NCI-H774 (cell line): ENCODE measurements at regions not wholly inside any gene's neighbourhood (a gene's known extent, or its start where the extent isn't known, plus 50 kb on each side); places are given as distances from the start of the nearest gene placed in this dataset.

Experiments
- DNase-seq: peaks from one replicate; lab custom pipeline; 2025; lab: John Stamatoyannopoulos, UW

GRCh38 chr2:39537150-39537549, 100.1 kb upstream of the MAP4K3 start:
- DNase-seq, result no peak

DNA sequence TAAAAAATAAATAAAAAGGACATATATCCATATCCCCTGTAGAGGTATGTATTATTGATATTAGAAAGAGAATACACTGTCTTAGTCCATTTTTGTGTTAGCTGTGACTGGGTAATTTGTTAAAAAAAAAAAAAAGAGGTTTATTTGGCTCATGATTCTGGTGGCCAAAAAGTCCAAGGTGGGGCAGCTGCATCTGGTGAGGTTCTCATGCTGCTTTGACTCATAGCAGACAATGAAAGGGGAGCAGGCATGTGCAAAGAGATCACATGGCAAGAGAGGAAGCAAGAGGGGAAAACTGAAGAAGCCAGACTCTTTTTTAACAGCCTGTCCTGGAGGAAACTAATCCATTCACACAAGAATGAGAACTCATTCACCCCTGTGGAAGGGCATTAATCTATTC, 101.6 kb upstream of the MAP4K3 start:
- no peak for DNase-seq

DNA sequence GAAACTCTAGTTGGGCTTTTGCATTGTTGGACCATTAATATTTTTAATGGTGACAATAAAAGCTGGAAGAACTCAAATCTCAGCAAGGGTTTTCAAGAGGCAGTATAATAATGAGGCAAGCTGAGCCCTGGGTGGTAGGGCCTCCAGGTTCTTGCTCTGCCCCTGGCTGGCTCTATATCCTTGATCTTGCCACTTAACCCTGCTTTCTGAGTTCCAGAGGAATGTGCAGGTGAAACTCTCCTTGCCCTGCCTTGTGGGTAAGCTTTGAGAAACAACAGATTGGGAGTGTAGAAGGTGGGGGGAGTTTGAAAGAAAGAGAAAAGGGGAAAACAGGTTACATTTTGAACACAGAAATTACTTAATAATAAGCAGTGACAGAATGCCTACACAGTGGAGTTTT, 103.3 kb upstream of the MAP4K3 start:
- DNase-seq, result no peak

- no peak for DNase-seq
These were observed 104.2 kb upstream of the MAP4K3 start for GRCh38 chr2:39541011-39541930.

DNA sequence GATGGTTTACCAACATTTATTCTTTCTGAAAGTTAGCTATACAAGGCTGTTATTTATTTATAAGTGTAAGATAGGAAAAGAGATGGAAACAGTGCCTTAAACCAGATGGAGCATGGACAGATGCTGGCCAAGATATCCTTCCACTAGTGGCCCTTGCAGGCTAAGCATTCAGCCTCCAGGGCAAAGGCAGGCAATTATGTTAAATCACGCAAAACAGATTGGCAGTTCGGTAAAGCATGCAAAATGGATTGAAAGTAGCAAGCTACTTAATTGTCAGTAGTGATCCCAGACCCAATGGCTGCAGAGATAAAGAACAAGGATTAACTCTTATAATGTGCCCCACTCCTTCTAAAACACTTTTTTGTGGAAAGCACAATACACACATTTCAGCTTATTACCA, 105.4 kb upstream of the MAP4K3 start:
- DNase-seq, result no peak

DNA sequence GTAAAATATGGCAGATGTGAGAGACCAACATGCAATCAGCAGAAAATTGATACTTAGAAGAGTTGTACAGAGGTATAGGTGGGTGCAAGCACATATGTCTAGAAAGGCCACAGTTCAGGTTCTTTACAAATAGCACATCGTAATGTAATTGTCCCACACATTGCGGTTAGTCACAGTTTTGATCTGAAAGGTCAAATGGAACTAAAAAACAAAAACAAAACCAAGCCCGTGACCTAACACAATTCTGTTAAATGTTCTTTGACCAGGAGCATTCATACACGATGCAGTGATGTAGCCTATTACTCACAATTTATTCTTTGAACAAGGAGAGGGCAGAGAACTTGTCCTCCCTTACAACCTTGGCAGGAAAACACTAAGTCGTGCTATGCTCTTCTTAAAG, 108.9 kb upstream of the MAP4K3 start:
- DNase-seq, result no peak

GRCh38 chr2:39546409-39546808, 109.3 kb upstream of the MAP4K3 start:
- no peak for DNase-seq

DNA sequence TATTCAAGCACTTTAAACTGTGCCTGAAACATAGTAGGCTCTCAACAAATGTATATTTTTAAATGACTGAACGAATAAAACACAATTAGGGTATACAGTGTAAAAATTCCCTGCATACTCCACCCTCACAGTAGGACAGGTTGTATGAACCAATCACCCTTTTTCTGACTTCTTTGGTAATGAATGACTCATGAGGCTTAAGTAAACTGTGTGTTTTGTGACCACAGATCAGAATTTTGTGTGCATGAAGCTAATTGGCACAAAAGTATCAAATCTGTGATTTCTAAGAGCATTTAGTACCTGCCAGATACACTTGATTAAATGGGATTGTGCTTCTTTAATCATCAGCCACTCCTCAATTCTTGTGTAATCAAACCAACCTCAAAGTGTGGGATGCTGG, 109.9 kb upstream of the MAP4K3 start:
- no peak for DNase-seq

- no peak for DNase-seq
These were observed 111.0 kb upstream of the MAP4K3 start for GRCh38 chr2:39547811-39548719.

- DNase-seq, result no peak
These were observed 111.9 kb upstream of the MAP4K3 start for GRCh38 chr2:39549000-39549399.

DNA sequence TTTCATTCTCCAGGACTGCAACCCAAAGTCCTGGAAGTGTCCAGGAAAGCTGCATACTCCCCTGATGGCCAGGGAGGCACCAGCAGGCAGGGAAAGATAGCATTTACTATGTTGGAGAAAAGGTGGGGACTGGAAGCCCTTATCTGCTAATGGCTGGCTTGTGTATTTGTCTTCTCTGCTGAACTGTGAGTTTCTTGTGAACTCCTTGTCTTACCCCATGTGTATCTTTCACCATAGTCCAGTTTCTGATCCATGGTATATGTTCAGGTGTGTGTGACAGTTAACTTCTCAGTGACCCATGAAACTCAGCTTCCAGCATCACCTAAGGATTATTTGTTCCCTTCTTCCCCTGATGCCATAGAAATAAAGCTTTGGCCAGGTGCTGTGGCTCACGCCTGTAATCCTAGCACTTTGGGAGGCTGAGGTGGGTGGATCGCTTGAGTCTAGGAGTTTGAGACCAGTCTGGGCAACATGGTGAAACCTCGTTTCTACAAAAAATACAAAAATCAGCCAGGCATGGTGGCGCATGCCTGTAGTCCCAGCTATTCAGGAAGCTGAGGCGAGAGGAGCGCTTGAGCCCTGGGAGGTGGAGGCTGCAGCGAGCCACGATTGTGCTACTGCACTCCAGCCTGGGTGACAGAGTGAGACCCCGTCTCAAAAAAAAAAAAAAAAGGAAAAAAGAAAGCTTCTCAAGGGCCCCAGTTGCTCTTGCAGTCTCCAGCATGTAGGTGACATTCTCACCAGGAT, 112.8 kb upstream of the MAP4K3 start:
- DNase-seq, result no peak

DNA sequence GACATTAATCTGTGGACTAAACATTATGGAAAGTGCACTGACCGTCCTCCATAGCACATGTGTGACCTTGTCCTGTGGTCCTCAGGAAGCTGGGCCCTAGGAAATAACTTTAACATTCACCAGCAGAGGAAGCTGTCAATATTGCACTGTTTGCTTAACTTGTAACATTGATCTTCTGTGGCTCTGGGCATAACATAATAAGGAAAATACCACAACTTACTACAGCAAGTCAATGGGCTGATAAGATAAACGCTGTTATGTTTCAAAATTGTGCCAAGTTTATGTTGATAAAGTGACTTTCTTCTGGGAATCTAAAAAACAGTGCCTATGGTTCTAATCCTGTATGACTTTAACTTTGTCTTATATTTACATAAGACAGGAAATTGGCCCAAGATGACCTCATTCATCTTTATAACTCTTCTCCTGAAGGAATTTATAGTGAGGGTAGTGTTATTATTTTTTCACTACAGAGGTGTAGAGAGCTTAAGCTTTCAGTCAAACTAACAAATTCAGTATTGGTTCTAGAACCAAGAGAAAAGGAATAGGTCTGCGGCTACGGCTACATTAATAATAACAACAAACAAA, 113.7 kb upstream of the MAP4K3 start:
- DNase-seq, result no peak

- DNase-seq, result no peak
These were observed 106.8 kb upstream of the TMEM178A start for GRCh38 chr2:39558906-39559305.

DNA sequence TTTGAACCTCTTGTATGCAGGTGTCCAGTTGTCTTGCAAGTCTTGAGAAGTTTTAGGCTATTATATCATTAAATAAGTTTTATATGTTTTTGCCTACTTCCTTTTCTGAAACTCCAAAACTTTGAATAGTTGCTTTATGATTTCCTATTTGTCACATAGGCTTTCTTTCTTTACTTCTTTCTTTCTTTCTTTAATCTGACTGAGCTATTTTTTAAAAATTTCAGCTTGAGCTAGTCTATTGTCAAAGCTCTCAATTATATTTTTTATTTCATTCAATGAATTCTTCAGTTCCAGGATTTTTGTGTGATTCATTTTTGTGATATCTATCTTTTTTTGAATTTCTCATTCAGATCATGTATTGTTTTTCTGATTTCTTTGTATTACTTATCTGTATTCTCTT, 102.1 kb upstream of the TMEM178A start:
- DNase-seq, result no peak

DNA sequence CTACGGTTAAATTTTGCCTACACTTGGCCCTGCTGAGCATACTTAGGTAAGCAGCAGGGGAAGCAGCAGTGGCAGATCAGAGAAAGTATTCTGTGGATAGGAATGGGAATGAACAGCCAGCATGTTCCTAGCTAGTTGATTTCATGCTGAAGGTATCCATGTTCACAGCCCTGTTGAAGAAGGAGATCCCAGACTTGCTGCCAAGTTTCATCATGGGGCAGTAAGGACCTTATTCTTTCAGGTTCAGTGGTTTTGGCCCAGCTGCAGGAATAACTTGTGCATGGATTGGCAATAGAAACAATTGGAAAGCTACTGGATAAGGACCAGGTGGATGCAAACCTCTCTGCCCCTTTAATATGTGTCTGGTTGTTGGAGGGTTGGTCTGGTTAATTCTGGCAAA, 98.2 kb upstream of the TMEM178A start:
- no peak for DNase-seq

DNA sequence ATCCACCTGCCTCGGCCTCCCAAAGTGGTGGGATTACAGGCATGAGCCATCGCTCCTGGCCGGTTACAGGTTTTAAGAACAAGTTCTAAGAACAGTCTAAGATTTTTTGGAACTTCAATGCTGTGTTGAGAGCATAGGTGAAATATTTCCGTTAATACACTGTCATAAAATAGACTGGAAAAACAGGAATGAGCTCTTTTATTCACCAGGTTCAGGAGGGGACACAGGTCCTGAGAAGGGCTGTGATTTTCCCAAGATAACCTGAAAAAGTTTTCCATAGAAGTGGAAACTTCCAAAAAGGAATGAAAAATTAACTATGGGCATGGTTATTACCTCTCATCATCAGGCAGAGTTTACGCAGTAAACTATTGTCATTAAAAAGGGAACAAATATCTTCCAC, 97.6 kb upstream of the TMEM178A start:
- no peak for DNase-seq

GRCh38 chr2:39568561-39569006, 97.1 kb upstream of the TMEM178A start:
- no peak for DNase-seq

GRCh38 chr2:39570130-39570555, 95.6 kb upstream of the TMEM178A start:
- DNase-seq, result no peak

GRCh38 chr2:39570614-39571013, 95.1 kb upstream of the TMEM178A start:
- DNase-seq, result no peak

GRCh38 chr2:39571111-39571731, 94.5 kb upstream of the TMEM178A start:
- no peak for DNase-seq

DNA sequence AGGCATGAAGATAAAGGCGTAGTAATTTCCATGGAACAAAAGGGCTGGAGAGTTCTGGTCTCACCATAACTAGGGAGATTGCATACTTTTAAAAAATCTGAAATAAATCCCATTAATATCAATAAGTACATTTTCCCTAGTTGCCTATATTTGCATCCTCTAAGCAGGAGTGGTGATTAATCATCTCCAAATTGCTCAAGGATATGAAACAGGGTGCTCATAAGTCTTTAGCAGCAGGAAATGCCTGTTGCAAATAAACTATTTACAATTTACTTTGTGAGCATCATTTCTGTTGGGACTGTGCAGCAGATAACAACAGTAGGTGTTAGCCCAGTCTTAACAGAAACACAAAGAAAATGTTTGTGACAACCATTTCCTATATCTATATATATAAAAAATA, 92.4 kb upstream of the TMEM178A start:
- DNase-seq, result no peak
